HG03095 (cell line): ENCODE measurements at regions not wholly inside any gene's neighbourhood (a gene's known extent, or its start where the extent isn't known, plus 50 kb on each side); places are given as distances from the start of the nearest gene placed in this dataset.
"Not testable (repeated sequence)": the region's sequence is repeated elsewhere in the genome, so short reads cannot be mapped to it uniquely, and the experiment has no call there.

Source experiments
- ATAC-seq: cut with Tn5 transposase; IDR thresholded peaks from one replicate; pipeline ENCODE4 v1.9.1; 2021; ENCODE audit warnings: moderate library complexity; ENCODE audit not compliant: unreplicated experiment

- no peak for ATAC-seq
Measured at GRCh38 chr12:60441577-60441976, 845.7 kb downstream of the SLC16A7 start.

GRCh38 chr12:60451457-60451856, 855.6 kb downstream of the SLC16A7 start:
- ATAC-seq: no peak

- no peak for ATAC-seq
Measured at GRCh38 chr12:60465060-60465459, 869.2 kb downstream of the SLC16A7 start.

GRCh38 chr12:60468546-60468945, 872.7 kb downstream of the SLC16A7 start:
- no peak for ATAC-seq

- no peak for ATAC-seq
Measured at GRCh38 chr12:60475825-60476224, 880.0 kb downstream of the SLC16A7 start.

- no peak for ATAC-seq
Measured at GRCh38 chr12:60487284-60487683, 891.5 kb downstream of the SLC16A7 start.

- no peak for ATAC-seq
Measured at GRCh38 chr12:60489071-60489470, 893.2 kb downstream of the SLC16A7 start.

- no peak for ATAC-seq
Measured at GRCh38 chr12:60494244-60494643, 898.4 kb downstream of the SLC16A7 start.

- no peak for ATAC-seq
Measured at GRCh38 chr12:60498656-60499055, 902.8 kb downstream of the SLC16A7 start.

GRCh38 chr12:60501124-60501729, 905.4 kb downstream of the SLC16A7 start:
- no peak for ATAC-seq

- ATAC-seq: no peak
Measured at GRCh38 chr12:60522684-60523400, 927.0 kb downstream of the SLC16A7 start.

- ATAC-seq: no peak
Measured at GRCh38 chr12:60529261-60529660, 933.4 kb downstream of the SLC16A7 start.

GRCh38 chr12:60529723-60530122, 933.9 kb downstream of the SLC16A7 start:
- no peak for ATAC-seq

GRCh38 chr12:60535363-60535762, 939.5 kb downstream of the SLC16A7 start:
- ATAC-seq: no peak

GRCh38 chr12:60539592-60539991, 943.8 kb downstream of the SLC16A7 start:
- ATAC-seq: no peak

GRCh38 chr12:60568914-60569313, 973.1 kb downstream of the SLC16A7 start:
- ATAC-seq: no peak

- ATAC-seq: no peak
Measured at GRCh38 chr12:60577607-60578006, 981.8 kb downstream of the SLC16A7 start.

- ATAC-seq: not testable (repeated sequence)
Measured at GRCh38 chr12:60587664-60588063, 991.8 kb downstream of the SLC16A7 start.

- no peak for ATAC-seq
Measured at GRCh38 chr12:60594035-60594711, 998.3 kb downstream of the SLC16A7 start.

GRCh38 chr12:60602601-60603000, 1006.8 kb downstream of the SLC16A7 start:
- ATAC-seq: no peak

- not testable (repeated sequence) for ATAC-seq
Measured at GRCh38 chr12:60603475-60603874, 1007.6 kb downstream of the SLC16A7 start.

- no peak for ATAC-seq
Measured at GRCh38 chr12:60616400-60616799, 1020.6 kb downstream of the SLC16A7 start.
